ENCODE measurements at regions not wholly inside any gene's neighbourhood (a gene's known extent, or its start where the extent isn't known, plus 50 kb on each side); places are given as distances from the start of the nearest gene placed in this dataset.

DNA sequence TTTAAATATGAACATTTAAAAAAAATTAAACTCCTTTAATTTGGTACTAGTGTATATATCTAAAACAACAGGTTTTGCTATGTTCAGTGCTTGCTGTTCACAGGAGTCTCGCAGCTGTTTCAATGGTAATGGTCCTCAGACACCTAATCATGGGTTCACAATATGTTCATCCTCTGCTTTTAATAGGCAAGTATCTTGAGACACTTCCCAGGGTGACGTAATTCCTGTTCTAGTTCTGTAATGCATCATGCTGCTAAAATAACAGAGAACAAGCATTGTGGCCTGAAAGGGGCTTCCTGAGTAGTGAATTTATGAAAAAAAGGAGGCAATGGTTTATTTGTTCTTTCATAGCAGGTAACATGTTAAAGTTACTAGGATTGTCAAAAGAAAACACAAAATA, 625.2 kb upstream of the GBE1 start (continued):
- TF ChIP-seq NANOG (IDR thresholded peaks at IDR 0.05; ENCODE audit: borderline replicate concordance) (no peak), ZNF114 (CRISPR knock-in tag; IDR thresholded peaks at IDR 0.05) (no peak), EZH2 (IDR thresholded peaks at IDR 0.05; ENCODE audit: low read depth, unreplicated experiment) (no peak), JUNB (IDR thresholded peaks at IDR 0.05; ENCODE audit: unreplicated experiment) (no peak)

DNA sequence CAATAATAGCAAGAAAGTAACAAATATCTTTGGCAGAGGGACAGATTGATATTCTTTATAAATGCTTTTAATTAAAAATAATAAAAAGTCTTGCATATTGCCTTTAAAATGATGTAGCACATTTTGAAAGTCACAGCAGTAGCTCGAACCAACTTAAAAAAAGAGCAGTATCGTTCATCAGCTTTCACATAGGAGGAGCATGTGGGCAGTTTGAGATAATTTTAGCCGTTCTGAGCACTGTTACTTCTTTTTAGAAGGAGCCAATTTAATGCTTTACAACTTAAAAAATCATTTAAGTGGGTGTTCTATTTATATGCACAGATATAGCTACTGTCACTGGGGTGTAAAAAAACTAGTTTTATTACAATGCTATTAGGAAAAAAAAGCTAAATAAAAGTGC, 622.7 kb upstream of the GBE1 start:
- Histone ChIP-seq H3K79me2 (replicated peaks; ENCODE audit: insufficient read depth) (no peaks in the 10 kb centered on the region), H3K4me3 (no peak overlapping the region), H4K20me1 (replicated peaks; ENCODE audit: insufficient read depth) (no peaks in the 10 kb centered on the region), H3K9me2 (ENCODE audit: insufficient read depth) (peaks cover 3% of the 10 kb centered on the region; the same call in 1 of the 2 replicates), H2AFZ (no peak overlapping the region), H3K27me3 (ENCODE audit: insufficient read depth) (no peaks in the 10 kb centered on the region), H3K36me3 (ENCODE audit: insufficient read depth) (0 out of 2 replicates have a peak, but pooled peaks cover 3% of the 10 kb centered on the region), H3F3A (replicated peaks; ENCODE audit: low read depth) (no peaks in the 10 kb centered on the region), H3K27ac (ENCODE audit: low read depth) (no peak overlapping the region), H3K4me1 (ENCODE audit: insufficient read depth) (no peaks in the 10 kb centered on the region), H3K4me2 (no peak overlapping the region)
- no peaks in the 10 kb centered on the region for H3K4me1 Mint-ChIP-seq
- H3K9me3 Mint-ChIP-seq: peaks cover 18% of the 10 kb centered on the region
- H3K4me3 Mint-ChIP-seq: no peak overlapping the region
- no peaks in the 10 kb centered on the region for H3K27me3 Mint-ChIP-seq (ENCODE audit: insufficient read depth, low read depth, poor library complexity)
- no peak for DNase-seq (ENCODE audit: low spot score)
- TF ChIP-seq ZNF331 (CRISPR knock-in tag; IDR thresholded peaks at IDR 0.05; ENCODE audit: low read depth) (no peak), ZNF114 (CRISPR knock-in tag; IDR thresholded peaks at IDR 0.05) (no peak), STAT1 (IDR thresholded peaks at IDR 0.05; ENCODE audit: unreplicated experiment) (no peak), EZH2phosphoT487 (IDR thresholded peaks at IDR 0.05; ENCODE audit: unreplicated experiment) (no peak), NANOG (IDR thresholded peaks at IDR 0.05; ENCODE audit: borderline replicate concordance) (no peak)
- TF ChIP-seq, protein P1, sequence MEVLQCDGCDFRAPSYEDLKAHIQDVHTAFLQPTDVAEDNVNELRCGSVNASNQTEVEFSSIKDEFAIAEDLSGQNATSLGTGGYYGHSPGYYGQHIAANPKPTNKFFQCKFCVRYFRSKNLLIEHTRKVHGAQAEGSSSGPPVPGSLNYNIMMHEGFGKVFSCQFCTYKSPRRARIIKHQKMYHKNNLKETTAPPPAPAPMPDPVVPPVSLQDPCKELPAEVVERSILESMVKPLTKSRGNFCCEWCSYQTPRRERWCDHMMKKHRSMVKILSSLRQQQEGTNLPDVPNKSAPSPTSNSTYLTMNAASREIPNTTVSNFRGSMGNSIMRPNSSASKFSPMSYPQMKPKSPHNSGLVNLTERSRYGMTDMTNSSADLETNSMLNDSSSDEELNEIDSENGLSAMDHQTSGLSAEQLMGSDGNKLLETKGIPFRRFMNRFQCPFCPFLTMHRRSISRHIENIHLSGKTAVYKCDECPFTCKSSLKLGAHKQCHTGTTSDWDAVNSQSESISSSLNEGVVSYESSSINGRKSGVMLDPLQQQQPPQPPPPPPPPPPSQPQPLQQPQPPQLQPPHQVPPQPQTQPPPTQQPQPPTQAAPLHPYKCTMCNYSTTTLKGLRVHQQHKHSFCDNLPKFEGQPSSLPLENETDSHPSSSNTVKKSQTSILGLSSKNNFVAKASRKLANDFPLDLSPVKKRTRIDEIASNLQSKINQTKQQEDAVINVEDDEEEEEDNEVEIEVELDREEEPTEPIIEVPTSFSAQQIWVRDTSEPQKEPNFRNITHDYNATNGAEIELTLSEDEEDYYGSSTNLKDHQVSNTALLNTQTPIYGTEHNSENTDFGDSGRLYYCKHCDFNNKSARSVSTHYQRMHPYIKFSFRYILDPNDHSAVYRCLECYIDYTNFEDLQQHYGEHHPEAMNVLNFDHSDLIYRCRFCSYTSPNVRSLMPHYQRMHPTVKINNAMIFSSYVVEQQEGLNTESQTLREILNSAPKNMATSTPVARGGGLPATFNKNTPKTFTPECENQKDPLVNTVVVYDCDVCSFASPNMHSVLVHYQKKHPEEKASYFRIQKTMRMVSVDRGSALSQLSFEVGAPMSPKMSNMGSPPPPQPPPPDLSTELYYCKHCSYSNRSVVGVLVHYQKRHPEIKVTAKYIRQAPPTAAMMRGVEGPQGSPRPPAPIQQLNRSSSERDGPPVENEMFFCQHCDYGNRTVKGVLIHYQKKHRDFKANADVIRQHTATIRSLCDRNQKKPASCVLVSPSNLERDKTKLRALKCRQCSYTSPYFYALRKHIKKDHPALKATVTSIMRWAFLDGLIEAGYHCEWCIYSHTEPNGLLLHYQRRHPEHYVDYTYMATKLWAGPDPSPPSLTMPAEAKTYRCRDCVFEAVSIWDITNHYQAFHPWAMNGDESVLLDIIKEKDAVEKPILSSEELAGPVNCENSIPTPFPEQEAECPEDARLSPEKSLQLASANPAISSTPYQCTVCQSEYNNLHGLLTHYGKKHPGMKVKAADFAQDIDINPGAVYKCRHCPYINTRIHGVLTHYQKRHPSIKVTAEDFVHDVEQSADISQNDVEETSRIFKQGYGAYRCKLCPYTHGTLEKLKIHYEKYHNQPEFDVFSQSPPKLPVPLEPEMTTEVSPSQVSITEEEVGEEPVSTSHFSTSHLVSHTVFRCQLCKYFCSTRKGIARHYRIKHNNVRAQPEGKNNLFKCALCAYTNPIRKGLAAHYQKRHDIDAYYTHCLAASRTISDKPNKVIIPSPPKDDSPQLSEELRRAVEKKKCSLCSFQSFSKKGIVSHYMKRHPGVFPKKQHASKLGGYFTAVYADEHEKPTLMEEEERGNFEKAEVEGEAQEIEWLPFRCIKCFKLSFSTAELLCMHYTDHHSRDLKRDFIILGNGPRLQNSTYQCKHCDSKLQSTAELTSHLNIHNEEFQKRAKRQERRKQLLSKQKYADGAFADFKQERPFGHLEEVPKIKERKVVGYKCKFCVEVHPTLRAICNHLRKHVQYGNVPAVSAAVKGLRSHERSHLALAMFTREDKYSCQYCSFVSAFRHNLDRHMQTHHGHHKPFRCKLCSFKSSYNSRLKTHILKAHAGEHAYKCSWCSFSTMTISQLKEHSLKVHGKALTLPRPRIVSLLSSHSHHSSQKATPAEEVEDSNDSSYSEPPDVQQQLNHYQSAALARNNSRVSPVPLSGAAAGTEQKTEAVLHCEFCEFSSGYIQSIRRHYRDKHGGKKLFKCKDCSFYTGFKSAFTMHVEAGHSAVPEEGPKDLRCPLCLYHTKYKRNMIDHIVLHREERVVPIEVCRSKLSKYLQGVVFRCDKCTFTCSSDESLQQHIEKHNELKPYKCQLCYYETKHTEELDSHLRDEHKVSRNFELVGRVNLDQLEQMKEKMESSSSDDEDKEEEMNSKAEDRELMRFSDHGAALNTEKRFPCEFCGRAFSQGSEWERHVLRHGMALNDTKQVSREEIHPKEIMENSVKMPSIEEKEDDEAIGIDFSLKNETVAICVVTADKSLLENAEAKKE (CRISPR knock-in tag; IDR thresholded peaks at IDR 0.05): no peak
- ATAC-seq: no peak
- H3K27ac Mint-ChIP-seq: no peak overlapping the region
- peaks cover 3% of the 10 kb centered on the region; the same call in 1 of the 3 replicates for H3K36me3 Mint-ChIP-seq (ENCODE audit: low read depth)
